ENCODE measurements at regions not wholly inside any gene's neighbourhood (a gene's known extent, or its start where the extent isn't known, plus 50 kb on each side); places are given as distances from the start of the nearest gene placed in this dataset.
"Not testable (repeated sequence)": the region's sequence is repeated elsewhere in the genome, so short reads cannot be mapped to it uniquely, and the experiment has no call there.

GRCh38 chr15:69873807-69874206, 223.9 kb downstream of the TLE3 start:
- intact Hi-C loops (cut with DNase I) = no loop called here
- WGBS = 71% methylated on average over 1 of the region's 1 CpG
- H3K4me3 ChIP-seq = no peak overlapping the region
- no peaks in the 10 kb centered on the region for H3K36me3 ChIP-seq
- H3K27ac ChIP-seq = no peak overlapping the region
- H3K4me1 ChIP-seq (replicated peaks) = no peaks in the 10 kb centered on the region
- no peaks in the 10 kb centered on the region for H3K9me3 ChIP-seq
- no peaks in the 10 kb centered on the region for H3K27me3 ChIP-seq (replicated peaks; ENCODE audit: insufficient read depth)
- no peak for DNase-seq (ENCODE audit: low spot score)
- TF ChIP-seq CTCF (IDR thresholded peaks at IDR 0.05) (no peak), POLR2A (IDR thresholded peaks at IDR 0.05) (no peak), POLR2AphosphoS5 (IDR thresholded peaks at IDR 0.05) (no peak)

- no peak for DNase-seq (ENCODE audit: low spot score)
- Histone ChIP-seq H3K36me3 (no peaks in the 10 kb centered on the region), H3K27me3 (replicated peaks; ENCODE audit: insufficient read depth) (no peaks in the 10 kb centered on the region), H3K27ac (no peak overlapping the region), H3K9me3 (no peaks in the 10 kb centered on the region), H3K4me3 (no peak overlapping the region), H3K4me1 (replicated peaks) (no peaks in the 10 kb centered on the region)
- TF ChIP-seq POLR2AphosphoS5 (IDR thresholded peaks at IDR 0.05) (no peak), POLR2A (IDR thresholded peaks at IDR 0.05) (no peak), CTCF (IDR thresholded peaks at IDR 0.05) (no peak)
- intact Hi-C loops (cut with DNase I) = no loop called here
Observed at GRCh38 chr15:69874321-69874720, 223.4 kb downstream of the TLE3 start.

GRCh38 chr15:69876064-69876940, 221.4 kb downstream of the TLE3 start:
- Histone ChIP-seq H3K9me3 (no peaks in the 10 kb centered on the region), H3K27me3 (replicated peaks; ENCODE audit: insufficient read depth) (no peaks in the 10 kb centered on the region), H3K27ac (no peak overlapping the region), H3K4me1 (replicated peaks) (no peaks in the 10 kb centered on the region), H3K4me3 (no peak overlapping the region), H3K36me3 (no peaks in the 10 kb centered on the region)
- TF ChIP-seq POLR2AphosphoS5 (IDR thresholded peaks at IDR 0.05) = no peak
- TF ChIP-seq POLR2A (IDR thresholded peaks at IDR 0.05) = no peak
- WGBS = 83% methylated on average over 31 of the region's 31 CpGs
- DNase-seq (ENCODE audit: low spot score) = no peak
- intact Hi-C loops (cut with DNase I) = no loop called here

GRCh38 chr15:69879963-69880362, 217.8 kb downstream of the TLE3 start:
- DNase-seq (ENCODE audit: low spot score); H3K9me3 ChIP-seq; H3K36me3 ChIP-seq; H3K27me3 ChIP-seq (replicated peaks; ENCODE audit: insufficient read depth); H3K4me3 ChIP-seq; H3K27ac ChIP-seq; H3K4me1 ChIP-seq (replicated peaks); intact Hi-C loops (cut with DNase I): not testable (repeated sequence)
- WGBS = 100% methylated on average over 1 of the region's 1 CpG

- Histone ChIP-seq H3K4me1 (replicated peaks) (no peaks in the 10 kb centered on the region), H3K36me3 (no peaks in the 10 kb centered on the region), H3K27me3 (replicated peaks; ENCODE audit: insufficient read depth) (no peaks in the 10 kb centered on the region), H3K4me3 (no peak overlapping the region), H3K27ac (no peak overlapping the region), H3K9me3 (no peaks in the 10 kb centered on the region)
- DNase-seq (ENCODE audit: low spot score) = no peak
- intact Hi-C loops (cut with DNase I) = no loop called here
- 95% methylated on average over 6 of the region's 6 CpGs for WGBS
- TF ChIP-seq POLR2AphosphoS5 (IDR thresholded peaks at IDR 0.05) (no peak), CTCF (IDR thresholded peaks at IDR 0.05) (no peak)
Observed at GRCh38 chr15:69880571-69881301, 217.0 kb downstream of the TLE3 start.

Data from prostate gland (tissue), 2 donors.